H1 (cell line): ENCODE measurements at regions not wholly inside any gene's neighbourhood (a gene's known extent, or its start where the extent isn't known, plus 50 kb on each side); places are given as distances from the start of the nearest gene placed in this dataset.

Experiments
- ATF2 ChIP-seq: IDR thresholded peaks from 2 replicates; pipeline ENCODE4 v1.6.1; 2012; ENCODE audit warnings: low read length, inconsistent platforms
- ATF3 ChIP-seq: IDR thresholded peaks from 2 replicates; pipeline ENCODE4 v1.6.1; 2011; ENCODE audit warnings: low read depth, mild to moderate bottlenecking, low read length; ENCODE audit not compliant: insufficient read depth
- BCL11A ChIP-seq, 2 experiments: IDR thresholded peaks; one replicate each; pipeline ENCODE4 v1.6.1; 2011; ENCODE audit warnings: low read depth in 2 of 2, low read length in 2 of 2, mild to moderate bottlenecking in 2 of 2
- CHD7 ChIP-seq: fragments of 300-600 bp; sonication (generic); IDR thresholded peaks from 2 replicates; pipeline ENCODE4 v1.7.1; 2012; ENCODE audit warnings: low read length, moderate library complexity, mild to moderate bottlenecking, inconsistent platforms; ENCODE audit not compliant: insufficient replicate concordance
- HDAC2 ChIP-seq, 2 experiments: fragments of 300-600 bp in 1 of 2; sonication (generic) in 1 of 2; IDR thresholded peaks; 2 replicates each; pipeline ENCODE4 v1.6.1; 2011 to 2012; ENCODE audit warnings: low read depth in 2 of 2, low read length in 2 of 2, mild to moderate bottlenecking in 2 of 2, moderate library complexity in 2 of 2, borderline replicate concordance in 1 of 2, inconsistent platforms in 1 of 2
- JUND ChIP-seq: IDR thresholded peaks from 2 replicates; pipeline ENCODE4 v1.6.1; 2011; ENCODE audit warnings: mild to moderate bottlenecking, improper control_type of control experiment, low read length
- RBBP5 ChIP-seq: IDR thresholded peaks from 2 replicates; pipeline ENCODE4 v1.7.1; 2012; ENCODE audit warnings: low read depth, mild to moderate bottlenecking, inconsistent platforms, low read length, moderate library complexity, borderline replicate concordance
- TCF12 ChIP-seq: IDR thresholded peaks from 2 replicates; pipeline ENCODE4 v1.6.1; 2011; ENCODE audit warnings: low read depth, mild to moderate bottlenecking, low read length

- TF ChIP-seq CHD7, result peak; percentile 44
- TF ChIP-seq ATF2, result peak; percentile 67; the same call in 1 of the 2 replicates
- TF ChIP-seq ATF3, result no peak
- TF ChIP-seq JUND, result no peak; the same call in 1 of the 2 replicates
- TF ChIP-seq BCL11A (IDR thresholded peaks at IDR 0.05; ENCODE audit: low read depth in 2 of 2, low read length in 2 of 2), result peak in 1 of 2 experiments; percentile 42
- TF ChIP-seq TCF12, result 0 out of 2 replicates have a peak, but pooled peaks have one; percentile 81
- TF ChIP-seq RBBP5, result no peak
- TF ChIP-seq HDAC2 (IDR thresholded peaks at IDR 0.05; ENCODE audit: borderline replicate concordance in 1 of 2, low read depth in 2 of 2, low read length in 2 of 2), result no peak
These were observed 250.1 kb upstream of the MBL2 start (continued) for GRCh38 chr10:53022611-53023088.
